SHP77 (cell line): ENCODE measurements at regions not wholly inside any gene's neighbourhood (a gene's known extent, or its start where the extent isn't known, plus 50 kb on each side); places are given as distances from the start of the nearest gene placed in this dataset.

Experiments used
- DNase-seq, 2 experiments: peaks; one replicate each; lab custom pipeline; 2025; lab: John Stamatoyannopoulos, UW

DNA sequence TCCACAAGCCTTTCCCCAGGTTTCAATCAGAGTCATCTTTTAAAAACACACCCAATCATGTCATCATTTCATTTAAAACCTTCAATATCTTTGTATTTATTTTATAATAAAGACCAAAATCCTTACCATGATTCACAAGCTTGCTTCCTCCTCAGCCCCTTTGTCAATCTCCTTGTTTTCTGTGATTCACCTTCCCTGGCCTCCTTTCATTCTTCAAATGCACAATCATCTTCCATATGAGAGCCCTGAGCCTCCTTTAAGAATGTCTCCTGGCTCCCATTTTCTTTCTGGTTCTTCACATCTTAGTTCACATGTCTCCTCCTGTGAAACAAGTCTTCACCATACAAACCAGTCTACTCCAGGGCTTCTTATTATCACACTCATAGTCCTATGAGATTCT lies 904.0 kb downstream of the SORCS3 start:
- DNase-seq, result no peak

DNA sequence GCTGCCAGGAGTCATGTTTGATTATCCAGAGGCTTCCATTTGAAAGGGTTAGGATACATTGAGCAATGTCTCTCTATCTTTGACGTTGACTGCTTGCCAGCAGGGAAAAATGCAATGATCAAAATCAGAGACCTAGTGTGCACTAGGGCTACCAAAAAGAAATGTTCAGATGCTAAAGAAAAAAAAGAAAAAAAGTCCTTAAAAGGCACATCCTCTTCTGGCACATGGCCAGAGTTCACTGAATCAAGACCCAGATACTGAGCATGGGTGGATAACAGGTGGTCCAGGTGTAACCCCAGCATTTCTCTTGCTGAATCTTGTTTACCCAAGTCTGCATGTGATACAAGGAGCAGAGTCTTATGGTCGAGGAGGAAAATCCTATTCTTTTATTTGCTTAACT lies 899.3 kb downstream of the SORCS3 start:
- DNase-seq, result no peak

DNA sequence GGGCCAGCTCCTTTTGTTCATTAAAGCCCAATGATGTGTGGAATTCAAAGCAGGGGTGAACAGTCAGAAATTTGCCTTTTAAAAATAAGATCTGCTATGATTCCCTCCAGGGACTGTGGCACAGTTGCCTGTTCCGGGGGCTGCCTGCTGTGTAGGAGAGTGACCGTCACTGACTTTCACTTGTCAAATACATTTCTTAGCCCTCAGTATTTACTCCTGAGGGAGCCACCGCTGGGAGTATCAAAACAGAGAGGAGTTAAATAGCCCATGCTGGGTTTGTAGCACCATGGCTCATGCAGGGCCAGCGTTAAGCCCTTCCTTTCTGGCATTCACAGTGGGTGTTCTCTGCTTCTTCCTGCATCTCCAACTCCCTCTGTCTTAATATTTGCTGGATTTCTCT lies 897.8 kb downstream of the SORCS3 start:
- DNase-seq, result no peak

DNA sequence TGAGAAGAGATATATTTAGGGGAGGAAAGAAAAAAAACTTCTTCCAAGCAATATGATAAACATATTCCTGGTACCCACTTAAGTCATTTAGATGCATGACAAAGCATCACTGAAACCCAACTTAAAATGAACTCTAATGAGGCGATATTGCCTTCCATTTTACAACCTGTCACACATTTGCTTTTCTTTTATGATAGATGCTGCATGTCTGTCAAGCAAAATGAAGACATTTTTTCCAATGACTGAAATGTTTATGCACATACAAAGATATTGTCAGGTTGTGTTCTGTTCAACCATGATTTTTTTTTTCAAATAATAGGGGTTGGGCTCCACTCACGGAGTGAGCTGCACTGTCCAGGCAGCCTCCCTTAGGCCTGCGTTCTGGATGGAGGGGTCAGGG lies 894.4 kb downstream of the SORCS3 start:
- DNase-seq, result no peak

DNA sequence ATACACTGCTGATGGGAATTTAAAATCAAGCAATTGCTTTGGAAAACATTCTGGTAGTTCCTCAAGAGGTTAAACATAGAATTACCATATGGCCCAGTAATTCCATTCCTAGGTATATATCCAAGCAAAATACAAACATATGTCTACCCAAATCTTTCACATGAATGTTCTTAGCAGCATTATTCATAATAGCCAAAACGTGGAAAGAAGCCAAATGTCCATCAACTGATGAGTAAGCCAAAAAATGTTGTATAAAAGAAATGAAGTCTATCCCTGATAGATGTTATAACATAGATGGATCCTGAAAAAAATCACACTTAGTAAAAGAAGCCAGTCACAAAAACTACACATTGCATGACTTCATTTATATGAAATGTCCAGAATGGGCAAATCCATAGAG lies 893.0 kb downstream of the SORCS3 start:
- DNase-seq, result no peak

DNA sequence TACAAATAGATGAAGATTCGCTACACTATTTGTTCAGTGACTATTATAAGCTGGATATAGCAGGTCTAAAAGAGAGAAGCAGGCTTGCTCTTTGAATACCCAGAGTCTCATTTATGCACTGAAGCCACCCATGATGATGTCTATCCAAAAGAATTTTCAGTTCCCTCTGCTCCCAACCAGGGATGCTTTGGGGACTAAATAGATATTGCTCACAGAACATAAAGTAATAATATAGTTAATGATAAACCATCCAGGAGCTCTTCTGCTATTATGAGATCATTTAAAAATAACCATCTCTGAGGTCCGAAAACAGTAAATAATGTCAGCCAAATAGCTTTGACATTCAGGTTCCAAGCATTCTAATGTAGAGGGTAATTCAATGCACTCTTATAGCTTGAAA lies 875.4 kb downstream of the SORCS3 start:
- no peak for DNase-seq

DNA sequence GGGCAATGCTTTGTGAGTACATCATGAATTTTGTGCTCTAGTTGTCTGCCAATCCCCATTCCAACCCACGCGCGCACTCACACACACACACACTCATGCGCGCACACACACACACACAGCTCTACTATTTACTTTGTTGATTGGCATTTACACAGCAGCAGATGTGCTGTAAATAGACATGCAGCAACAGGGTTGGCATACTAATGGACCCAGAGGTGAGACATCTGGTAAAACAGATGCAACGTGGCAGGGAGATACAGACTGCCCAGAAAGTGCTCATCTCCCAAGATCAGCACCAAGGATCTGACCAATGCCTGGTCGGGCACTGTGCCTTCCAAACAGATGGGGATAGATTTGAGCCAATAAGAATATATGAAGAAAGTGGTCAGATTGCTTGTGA lies 873.0 kb downstream of the SORCS3 start:
- no peak for DNase-seq

DNA sequence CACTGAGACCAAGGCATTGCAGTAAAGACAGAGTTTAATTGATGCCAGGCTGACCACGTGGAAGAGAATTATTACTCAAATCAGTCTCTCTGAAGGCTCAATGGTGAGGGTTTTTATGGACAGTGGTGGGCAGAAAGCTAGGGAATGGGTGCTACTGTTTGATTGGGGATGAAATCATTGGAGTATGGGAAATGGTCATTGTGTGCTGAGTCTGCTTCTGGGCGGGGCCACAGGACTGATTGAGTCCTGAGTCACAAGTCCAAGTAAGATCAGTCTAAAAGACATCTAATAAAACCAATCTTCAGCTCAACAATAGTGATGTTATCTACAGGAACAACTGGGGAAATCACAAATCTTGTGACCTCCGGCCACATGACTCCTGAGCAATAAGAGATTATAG lies 868.4 kb downstream of the SORCS3 start:
- DNase-seq, result no peak

DNA sequence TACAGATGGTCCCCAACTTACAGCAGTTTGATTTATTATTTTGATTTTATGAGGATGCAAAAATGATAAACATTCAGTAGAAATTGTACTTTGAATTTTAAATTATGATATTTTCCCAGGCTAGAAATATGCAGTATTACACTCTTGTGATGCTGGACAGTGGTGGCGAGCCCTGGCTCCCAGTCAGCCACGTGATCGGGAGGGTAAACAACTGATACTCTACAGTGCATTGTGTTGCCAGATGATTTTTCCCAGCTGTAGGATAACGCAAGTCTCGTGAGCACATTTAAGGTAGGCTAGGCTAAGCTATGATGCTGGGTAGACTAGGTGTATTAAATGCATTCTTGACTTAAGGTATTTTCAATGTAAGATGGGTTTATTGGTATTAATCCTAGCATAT lies 865.2 kb downstream of the SORCS3 start:
- no peak for DNase-seq

DNA sequence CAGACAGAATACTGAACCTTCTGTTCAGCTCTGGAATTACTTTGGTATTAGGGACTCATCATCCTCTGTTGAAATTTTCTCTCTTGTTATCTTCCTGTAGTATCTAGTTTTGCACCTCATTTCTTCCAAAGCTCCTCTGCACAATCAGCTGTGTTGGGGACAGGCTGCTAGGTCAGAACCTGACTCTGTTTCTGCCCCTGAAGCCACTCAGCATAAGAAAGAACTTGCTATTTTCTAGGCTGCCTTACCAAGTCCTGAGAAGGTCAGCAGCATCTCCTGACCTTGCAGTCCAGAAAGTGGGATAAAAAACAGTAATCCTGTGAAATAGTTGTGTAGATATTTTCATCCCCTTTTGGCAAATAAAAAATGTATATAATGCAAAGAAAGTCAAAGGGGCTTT lies 862.6 kb downstream of the SORCS3 start:
- no peak for DNase-seq

DNA sequence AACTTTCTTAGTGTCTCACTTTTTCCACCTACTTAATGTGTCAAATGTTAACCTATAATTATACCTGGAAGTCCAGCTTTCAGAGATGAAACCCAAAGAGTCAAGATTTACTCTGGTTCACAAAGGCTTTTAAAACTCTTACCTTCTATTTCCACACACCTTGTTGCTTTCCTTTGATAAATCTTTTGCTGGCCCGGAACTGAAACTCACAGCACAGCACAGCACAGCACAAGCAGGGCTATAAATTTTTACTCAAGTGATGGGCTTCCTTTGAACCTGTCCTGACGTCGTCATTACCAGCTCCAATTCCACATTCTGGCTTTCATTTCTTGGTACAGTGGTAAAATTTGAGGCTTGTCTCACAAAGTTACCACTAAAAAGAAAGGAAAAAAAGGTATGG lies 861.0 kb downstream of the SORCS3 start:
- DNase-seq, result no peak

DNA sequence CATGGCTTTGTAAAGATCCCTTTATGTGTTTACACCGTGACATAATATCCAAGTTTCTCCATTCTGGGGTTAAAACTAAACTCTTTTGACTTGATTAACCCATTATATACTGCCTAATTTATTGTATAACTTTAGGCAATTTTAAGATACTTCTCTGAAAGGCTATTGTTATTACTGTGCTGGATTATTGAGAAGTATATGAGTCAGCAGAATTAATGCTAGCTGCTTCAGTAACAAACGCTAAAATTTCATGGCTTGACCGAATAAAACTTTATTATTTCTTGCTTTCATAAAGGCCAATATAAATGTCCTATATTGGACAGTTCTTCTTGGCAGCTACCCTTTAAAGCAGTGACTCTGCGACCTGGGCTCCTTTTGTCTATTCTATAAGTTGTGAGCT lies 853.9 kb downstream of the SORCS3 start:
- no peak for DNase-seq

DNA sequence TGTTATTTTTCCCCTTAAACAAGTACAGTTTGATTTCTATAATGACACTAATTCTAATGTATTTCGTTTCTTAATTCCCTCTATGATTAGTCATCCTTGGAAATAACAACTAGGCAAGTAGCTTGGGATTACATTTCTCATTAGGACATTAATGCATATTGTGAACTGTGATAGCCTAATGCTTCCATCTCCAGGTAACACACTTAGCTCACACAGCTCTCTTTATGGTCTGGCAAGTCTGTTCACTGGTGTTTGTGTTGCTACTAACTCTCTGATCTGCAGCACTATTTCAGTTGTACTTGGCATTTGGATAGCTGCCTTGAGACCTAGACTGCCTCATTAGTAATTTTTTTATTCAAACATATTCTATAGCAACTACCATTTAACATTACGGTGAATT lies 853.2 kb downstream of the SORCS3 start:
- no peak for DNase-seq

DNA sequence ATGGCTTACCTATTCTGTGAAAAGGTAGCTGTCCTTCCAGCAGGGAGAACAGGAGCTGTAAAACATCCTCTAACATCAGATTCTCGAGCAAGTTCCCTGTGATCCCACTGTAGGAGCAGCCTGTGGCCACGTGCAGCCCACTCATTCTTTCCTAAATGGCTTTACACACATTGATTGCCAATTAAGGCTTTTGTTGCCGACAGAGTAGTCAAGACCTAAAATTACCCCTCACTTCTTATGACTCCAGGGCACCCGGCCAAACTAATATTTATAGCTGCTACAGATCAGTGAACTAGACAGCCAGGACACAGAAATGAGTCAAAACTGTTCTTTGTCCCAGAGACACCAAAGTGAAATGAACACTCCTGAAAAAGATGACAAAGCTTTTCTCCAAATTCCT lies 832.1 kb downstream of the SORCS3 start:
- no peak for DNase-seq

DNA sequence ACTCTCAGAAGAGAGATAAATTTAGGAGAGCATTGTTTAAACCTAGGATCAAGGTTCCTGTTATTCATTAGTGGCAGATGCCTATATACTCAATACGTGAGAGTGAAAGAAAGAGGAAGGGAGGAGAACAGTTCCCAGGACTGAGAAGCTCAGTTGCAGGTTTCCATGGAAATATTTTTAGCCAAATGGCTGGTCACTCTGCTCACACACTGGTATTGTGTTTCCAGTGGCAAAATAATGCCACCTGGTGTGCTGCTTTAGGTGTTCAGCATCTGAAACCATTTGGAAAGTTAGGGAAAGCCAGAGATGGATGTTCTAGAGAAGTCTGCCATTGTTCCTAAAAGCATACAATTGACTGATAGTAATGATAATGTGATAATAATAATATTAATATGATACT lies 827.7 kb downstream of the SORCS3 start:
- no peak for DNase-seq

DNA sequence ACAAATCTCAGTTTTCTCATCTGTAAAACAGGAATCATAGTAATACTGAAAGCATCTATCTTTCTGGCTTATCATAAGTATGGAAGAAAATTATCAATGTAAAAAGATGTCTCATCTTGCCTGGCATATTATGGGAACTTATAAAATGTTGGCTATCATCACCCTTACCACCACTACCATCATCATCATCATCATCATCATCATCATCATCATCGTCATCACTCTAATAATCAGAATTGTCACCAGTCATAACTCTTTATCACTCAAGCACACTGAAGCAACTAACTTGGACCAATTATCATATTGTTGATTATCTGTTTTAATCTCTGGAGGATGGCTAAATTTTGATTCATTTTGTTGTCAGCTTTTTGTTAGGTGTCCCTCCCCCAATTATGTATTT lies 825.4 kb downstream of the SORCS3 start:
- DNase-seq, result no peak

DNA sequence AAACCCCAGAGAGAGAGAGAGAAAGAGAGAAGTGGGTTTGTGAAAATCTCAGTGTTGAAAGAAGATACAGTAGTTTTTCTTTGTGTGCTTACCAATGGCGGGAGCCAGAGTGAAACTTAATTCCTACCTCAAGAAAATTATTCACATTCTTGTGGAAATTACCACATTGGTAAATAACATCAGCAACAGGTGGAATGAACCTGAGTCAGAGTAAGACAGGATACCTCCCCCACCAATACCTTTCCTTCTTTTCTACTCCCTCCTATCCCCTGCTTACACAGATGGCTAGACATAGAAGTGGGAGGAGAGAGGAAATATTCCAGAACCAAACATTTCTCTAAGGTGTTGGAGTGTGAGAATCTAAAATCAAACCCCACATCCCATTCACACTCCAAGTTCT lies 793.9 kb downstream of the SORCS3 start:
- no peak for DNase-seq

DNA sequence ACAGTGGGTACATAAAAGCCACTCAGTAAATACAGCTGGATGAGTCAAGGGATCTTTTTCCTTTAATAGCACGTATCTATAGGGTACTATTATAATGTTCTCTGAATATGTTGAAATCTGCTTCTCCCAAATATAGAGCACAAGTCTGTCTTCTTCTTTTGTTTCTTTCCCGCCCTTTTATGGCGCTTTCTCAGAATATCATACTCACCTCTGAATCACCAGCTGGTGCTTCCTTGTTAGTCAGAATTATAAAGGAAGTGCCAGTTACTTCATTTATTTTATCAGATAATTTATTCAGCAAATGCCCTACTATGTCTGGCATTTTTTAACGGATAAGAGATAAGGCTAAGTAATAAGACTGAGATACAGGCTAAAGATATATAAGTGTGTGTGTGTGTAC lies 772.9 kb downstream of the SORCS3 start:
- DNase-seq, result no peak

DNA sequence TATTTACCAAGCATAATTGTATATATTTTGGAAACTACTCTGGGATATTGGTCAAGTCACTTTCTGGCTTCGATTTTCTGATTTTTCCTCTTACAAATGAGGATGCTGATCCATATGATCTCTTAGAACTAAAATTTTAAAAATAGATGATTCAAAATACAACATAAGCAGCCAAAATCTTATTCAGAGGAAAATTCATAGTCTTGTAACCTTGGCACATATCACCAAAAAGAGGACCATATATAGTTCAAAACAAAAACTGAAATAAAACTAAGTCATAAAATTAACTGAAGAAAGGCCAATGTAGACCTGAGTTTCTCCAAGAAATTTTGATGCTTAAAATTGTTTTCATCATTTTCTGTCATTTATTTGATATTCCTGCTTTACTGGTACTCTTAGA lies 768.3 kb downstream of the SORCS3 start:
- DNase-seq, result no peak

DNA sequence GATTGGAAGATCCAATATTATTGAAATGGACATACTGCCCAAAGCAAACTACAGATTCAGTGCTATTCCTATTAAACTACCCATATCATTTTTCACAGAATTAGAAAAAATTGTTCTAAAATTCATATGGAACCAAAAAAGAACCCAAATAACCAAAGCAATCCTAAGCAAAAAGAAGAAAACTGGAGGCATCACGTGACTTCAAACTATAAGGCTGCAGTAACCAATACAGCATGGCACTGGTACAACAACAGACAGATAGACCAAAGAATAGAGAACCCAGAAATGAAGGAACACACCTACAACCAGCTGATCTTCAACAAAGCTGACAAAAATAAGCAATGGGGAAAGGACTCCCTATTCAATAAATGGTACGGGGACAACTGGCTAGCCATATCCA lies 765.4 kb downstream of the SORCS3 start:
- DNase-seq, result no peak

DNA sequence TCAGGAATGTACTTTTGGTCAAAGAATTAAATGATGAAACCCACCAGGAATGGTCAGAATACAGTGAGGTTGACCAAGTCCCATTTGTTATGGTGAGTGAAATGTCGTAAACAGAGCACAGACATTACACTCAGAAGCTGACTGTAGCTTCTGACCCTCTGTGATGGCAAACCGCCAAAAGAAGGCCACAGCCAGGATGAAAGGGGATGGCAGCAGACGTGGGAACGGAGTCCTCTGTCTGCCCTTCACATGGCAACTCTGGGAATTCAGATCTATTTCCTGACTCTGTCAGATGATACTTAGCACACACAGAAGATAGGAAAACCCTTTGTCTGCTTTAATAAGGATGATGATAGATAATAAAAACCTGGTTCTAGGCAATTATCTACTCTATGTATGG lies 757.1 kb downstream of the SORCS3 start:
- peak; percentile 2 to 12 for DNase-seq

DNA sequence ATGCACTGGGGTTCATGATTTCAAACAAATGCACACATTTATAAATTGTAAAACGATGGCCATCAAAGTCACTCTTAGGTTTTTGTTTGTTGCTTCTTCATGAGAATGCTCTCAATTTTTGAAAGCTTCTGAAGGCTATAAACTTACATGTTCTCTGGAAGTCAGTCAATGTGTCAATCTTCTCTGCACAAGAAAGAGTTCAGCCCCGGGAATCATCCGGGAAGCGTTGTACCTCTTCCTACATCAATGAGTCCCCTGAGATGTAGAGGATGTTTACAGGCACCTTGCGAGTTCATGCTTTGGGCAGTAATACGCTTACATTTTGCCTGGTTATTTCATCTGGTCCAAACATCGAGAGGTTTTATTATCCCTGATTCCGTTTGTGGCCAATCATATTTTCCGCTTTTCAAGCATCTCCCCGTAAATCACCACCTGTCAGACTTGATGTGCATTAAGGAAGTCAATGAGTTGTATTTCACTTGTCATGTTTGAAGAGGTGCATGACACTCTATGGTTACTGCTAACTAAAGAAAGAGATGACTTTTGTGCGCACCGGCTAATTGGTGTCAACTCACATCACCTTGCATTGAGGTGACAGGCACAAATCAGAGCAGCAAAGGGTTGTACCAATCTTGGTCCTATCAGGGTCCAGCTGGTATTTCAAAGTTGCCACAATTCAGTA lies 750.7 kb downstream of the SORCS3 start:
- DNase-seq, result no peak

DNA sequence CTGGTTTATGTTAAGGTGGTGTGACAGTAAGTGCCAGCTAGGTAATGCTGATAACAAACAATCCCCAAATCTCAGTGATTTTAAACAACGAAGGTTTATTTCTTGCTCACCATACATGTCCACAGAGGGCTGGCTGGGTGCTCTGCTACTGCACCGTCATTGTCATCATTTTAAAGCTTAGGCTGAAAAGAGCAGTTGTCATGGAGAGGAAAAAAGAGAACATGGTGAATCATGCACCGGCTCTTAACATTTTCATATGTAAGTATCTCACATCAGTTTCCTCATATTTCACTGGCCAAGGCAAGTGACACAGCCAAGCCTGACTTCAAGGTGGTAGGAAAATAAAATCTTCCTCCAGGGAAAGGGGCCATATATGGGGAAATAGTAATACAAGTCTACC lies 746.9 kb downstream of the SORCS3 start:
- no peak for DNase-seq

DNA sequence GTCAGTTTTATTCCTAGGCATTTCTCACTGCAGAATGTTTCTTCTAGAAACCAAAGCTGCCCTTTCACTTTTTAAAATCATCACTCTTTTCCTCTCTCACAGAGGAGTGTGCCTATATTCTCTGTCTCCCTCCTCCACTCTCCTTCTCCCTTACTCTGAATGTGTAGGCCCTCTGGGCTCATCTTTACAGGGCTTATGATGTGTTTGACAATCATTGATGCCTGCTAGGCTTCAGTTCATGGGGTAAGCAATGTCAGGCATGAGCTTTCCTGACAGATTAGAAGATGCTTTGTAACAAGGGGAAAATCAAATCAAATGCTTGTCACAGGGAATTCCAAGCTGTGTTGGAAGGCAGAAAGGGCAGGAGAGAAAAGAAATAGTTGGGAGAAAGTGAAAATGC lies 742.9 kb downstream of the SORCS3 start:
- DNase-seq, result no peak

DNA sequence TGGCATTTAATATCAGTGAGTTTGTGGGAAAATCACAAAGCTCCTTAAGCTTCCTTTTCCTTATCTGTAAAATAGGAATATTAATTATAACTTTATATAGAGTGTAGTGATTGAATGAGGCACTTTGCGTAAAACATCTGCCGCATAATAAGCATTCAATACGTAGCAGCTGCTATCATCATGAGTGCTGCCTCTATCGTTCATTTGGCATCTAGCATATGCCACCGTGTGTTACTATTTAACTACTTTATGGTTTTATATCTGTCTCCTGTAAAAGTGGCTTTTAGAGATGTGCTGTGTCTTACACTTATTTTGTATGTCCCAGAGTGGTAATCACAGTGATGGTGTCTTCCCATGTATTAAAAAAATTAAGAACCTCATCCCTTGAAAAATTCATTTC lies 729.6 kb downstream of the SORCS3 start:
- no peak for DNase-seq
